Fibroblast of the aortic adventitia (primary cell): ENCODE measurements at regions not wholly inside any gene's neighbourhood (a gene's known extent, or its start where the extent isn't known, plus 50 kb on each side); places are given as distances from the start of the nearest gene placed in this dataset.

ENCODE experiments used
- DNase-seq: peaks from one replicate; pipeline ENCODE4 v3.0.0-alpha.2; 2010; ENCODE audit warnings: low read depth
- H3K4me3 ChIP-seq: 2 replicates; pipeline ENCODE4 v1.5.1; 2011; ENCODE audit warnings: low read depth, mild to moderate bottlenecking, control low read depth, low read length, moderate library complexity
- CTCF ChIP-seq: IDR thresholded peaks from 2 replicates; pipeline ENCODE4 v1.5.1; 2011; ENCODE audit warnings: mild to moderate bottlenecking, low read length, control low read depth, inconsistent platforms; ENCODE audit not compliant: insufficient read depth

DNA sequence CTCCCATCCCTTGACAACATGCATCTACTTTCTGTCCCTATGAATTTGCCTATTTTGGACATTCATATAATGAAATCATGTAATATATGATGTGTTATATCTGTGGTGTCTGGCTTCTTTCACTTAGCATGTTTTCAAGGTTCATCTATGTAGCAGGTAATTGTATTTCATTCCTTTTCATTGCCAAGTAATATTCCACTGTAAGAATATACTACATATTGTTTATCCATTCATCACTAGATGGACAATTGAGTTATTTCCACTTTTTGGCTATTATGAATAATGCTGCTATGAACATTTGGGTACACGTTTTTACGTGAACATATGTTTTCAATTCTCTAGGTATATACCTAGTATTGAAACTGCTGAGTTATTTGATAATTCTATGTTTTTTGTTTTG is 238.2 kb downstream of the PTEN start:
- DNase-seq: no peak
- no peak overlapping the region for H3K4me3 ChIP-seq
- no peak for TF ChIP-seq CTCF

DNA sequence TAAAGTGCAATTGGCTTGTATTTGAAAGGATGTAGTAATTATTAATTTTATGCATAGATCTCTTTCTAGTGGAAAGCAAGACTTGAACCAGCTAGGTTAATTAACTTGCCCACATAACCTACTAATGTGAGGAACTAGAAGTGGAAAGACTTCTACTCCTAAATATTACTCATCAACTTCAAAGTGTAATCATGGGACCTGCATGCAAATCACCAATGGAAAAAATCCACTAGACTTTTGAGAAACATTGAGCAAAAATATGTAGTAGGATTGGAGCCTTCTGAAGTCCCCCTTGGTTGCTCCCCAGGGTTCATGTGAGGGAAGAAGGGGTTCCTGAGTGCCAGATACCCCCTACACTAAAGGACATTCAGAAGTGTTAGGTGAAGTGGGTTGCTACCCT is 240.2 kb downstream of the PTEN start:
- TF ChIP-seq CTCF: no peak
- no peak for DNase-seq
- no peak overlapping the region for H3K4me3 ChIP-seq

DNA sequence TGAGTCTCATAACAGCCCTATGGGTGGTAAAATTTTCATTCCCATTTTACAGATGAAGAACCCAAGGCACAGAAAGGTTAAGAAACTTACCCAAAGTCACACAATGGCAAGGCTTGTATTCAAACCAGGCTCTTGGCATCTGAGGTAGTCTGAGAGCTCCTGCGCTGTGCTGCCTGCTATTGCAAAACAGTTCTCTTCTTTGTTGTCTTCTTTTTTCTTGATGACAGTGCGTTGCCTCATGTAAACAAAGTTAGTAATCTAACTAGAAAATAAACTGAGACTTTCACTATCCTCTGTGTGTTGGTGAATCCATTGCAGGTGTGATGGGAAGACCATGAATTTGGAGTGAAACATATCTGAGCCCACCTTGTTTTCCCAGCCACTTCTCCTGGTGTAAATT is 240.8 kb downstream of the PTEN start:
- H3K4me3 ChIP-seq: no peak overlapping the region
- no peak for TF ChIP-seq CTCF
- no peak for DNase-seq

DNA sequence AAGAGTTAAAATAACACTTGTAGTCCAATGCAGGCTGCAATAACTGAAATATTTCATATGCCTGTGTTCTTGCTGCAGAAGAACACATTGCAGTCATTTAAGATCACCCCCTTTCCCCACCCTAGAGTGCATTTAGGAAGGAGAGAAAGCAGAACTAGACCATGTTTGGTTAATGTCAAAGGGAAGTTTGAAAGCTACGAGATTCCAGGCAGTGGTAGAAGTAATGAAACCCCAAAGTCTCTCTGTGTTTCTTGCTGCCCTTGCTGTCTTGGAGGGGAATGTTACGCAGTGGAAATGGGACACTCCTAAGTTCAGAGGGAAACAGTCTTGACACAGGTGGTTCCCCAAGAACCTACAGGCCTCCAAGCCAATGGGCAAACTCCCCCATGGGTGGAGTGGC is 242.9 kb downstream of the PTEN start:
- TF ChIP-seq CTCF: no peak
- no peak overlapping the region for H3K4me3 ChIP-seq
- DNase-seq: no peak

GRCh38 chr10:88107296-88108097 is 244.1 kb downstream of the PTEN start:
- no peak for TF ChIP-seq CTCF
- no peak for DNase-seq
- H3K4me3 ChIP-seq: no peak overlapping the region

- DNase-seq: no peak
- no peak overlapping the region for H3K4me3 ChIP-seq
Measured at GRCh38 chr10:88108115-88108610, 244.7 kb downstream of the PTEN start.

More at GRCh38 chr10:88108115-88108610, 244.7 kb downstream of the PTEN start:
- TF ChIP-seq CTCF: no peak
